ENCODE measurements at regions not wholly inside any gene's neighbourhood (a gene's known extent, or its start where the extent isn't known, plus 50 kb on each side); places are given as distances from the start of the nearest gene placed in this dataset.
"Not testable (repeated sequence)": the region's sequence is repeated elsewhere in the genome, so short reads cannot be mapped to it uniquely, and the experiment has no call there.

DNA sequence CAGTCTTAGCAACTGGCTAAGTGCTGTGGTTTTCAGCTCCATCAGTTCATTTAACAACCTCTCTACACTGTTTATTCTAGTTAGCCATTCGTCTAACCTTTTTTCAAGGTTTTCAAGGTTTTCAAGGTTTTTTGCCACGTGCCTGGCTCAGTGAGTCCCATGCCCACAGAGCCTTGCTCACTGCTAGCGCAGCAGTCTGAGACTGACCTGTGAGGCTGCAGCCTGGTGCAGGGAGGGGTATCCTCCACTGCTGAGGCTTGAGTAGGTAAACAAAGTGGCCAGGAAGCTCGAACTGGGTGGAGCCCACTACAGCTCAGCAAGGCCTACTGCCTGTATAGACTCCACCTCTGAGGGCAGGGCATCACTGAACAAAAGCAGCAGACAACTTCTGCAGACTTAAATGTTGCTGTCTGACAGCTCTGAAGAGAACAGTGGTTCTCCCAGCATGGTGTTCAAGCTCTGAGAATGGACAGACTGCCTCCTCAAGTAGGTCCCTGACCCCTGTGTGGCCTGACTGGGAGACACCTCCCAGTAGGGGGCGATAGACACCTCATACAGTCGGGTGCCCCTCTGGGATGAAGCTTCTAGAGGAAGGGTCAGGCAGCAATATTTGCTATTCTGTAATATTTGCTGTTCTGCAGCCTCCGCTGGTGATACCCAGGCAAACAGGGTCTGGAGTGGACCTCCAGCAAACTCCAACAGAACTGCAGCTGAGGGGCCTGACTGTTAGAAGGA is 424.7 kb upstream of the DDI1 start:
- POLR2A ChIA-PET (ENCODE audit: low non-redundant PET); H3K36me3 ChIP-seq (ENCODE audit: insufficient read depth, low read length, poor library complexity, severe bottlenecking); BruUV-seq (replicated peaks); CTCF ChIA-PET; H3K27me3 ChIP-seq (replicated peaks; ENCODE audit: insufficient read depth, low read depth, low read length, poor library complexity); H3K27ac ChIP-seq (ENCODE audit: low read depth, low read length, poor library complexity, severe bottlenecking); H3K9me3 ChIP-seq (ENCODE audit: low read depth, low read length, poor library complexity, severe bottlenecking); intact Hi-C loops (cut with micrococcal nuclease; ENCODE audit: unreplicated experiment); DNase-seq (ENCODE audit: low spot score); H3K4me3 ChIP-seq (ENCODE audit: low read depth, low read length, poor library complexity, severe bottlenecking); H3K4me1 ChIP-seq (ENCODE audit: insufficient read depth, low read length, poor library complexity, severe bottlenecking): not testable (repeated sequence)
- TF ChIP-seq, protein P1, sequence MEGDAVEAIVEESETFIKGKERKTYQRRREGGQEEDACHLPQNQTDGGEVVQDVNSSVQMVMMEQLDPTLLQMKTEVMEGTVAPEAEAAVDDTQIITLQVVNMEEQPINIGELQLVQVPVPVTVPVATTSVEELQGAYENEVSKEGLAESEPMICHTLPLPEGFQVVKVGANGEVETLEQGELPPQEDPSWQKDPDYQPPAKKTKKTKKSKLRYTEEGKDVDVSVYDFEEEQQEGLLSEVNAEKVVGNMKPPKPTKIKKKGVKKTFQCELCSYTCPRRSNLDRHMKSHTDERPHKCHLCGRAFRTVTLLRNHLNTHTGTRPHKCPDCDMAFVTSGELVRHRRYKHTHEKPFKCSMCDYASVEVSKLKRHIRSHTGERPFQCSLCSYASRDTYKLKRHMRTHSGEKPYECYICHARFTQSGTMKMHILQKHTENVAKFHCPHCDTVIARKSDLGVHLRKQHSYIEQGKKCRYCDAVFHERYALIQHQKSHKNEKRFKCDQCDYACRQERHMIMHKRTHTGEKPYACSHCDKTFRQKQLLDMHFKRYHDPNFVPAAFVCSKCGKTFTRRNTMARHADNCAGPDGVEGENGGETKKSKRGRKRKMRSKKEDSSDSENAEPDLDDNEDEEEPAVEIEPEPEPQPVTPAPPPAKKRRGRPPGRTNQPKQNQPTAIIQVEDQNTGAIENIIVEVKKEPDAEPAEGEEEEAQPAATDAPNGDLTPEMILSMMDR (conservative IDR thresholded peaks at IDR 0.05; ENCODE audit: low read depth, low read length): 0 out of 2 replicates have a peak, but pooled peaks have one; percentile 26

DNA sequence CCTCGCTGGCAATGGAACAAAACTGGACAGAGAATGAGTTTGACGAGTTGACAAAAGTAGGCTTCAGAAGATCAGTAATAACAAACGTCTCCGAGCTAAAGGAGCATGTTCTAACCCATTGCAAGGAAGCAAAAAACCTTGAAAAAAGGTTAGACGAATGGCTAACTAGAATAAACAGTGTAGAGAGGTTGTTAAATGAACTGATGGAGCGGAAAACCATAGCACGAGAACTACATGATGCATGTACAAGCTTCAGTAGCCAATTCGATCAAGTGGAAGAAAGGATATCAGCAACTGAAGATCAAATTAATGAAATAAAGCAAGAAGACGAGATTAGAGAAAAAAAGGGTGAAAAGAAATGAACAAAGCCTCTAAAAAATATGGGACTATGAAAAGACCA is 424.0 kb upstream of the DDI1 start:
- H3K4me1 ChIP-seq (ENCODE audit: insufficient read depth, low read length, poor library complexity, severe bottlenecking); H3K27me3 ChIP-seq (replicated peaks; ENCODE audit: insufficient read depth, low read depth, low read length, poor library complexity); POLR2A ChIA-PET (ENCODE audit: low non-redundant PET); DNase-seq (ENCODE audit: low spot score); H3K36me3 ChIP-seq (ENCODE audit: insufficient read depth, low read length, poor library complexity, severe bottlenecking); CTCF ChIA-PET; intact Hi-C loops (cut with micrococcal nuclease; ENCODE audit: unreplicated experiment); BruUV-seq (replicated peaks); H3K9me3 ChIP-seq (ENCODE audit: low read depth, low read length, poor library complexity, severe bottlenecking); H3K27ac ChIP-seq (ENCODE audit: low read depth, low read length, poor library complexity, severe bottlenecking); H3K4me3 ChIP-seq (ENCODE audit: low read depth, low read length, poor library complexity, severe bottlenecking): not testable (repeated sequence)

DNA sequence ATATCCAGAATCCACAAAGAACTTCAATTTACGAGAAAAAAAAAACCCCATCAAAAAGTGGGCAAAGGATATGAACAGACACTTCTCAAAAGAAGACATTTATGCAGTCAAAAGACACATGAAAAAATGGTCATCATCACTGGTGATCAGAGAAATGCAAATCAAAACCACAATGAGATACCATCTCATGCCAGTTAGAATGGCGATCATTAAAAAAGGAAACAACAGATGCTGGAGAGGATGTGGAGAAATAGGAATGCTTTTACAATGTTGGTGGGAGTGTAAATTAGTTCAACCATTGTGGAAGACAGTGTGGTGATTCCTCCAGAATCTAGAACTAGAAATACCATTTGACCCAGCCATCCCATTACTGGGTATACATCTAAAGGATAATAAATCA is 419.9 kb upstream of the DDI1 start:
- H3K9me3 ChIP-seq (ENCODE audit: low read depth, low read length, poor library complexity, severe bottlenecking); POLR2A ChIA-PET (ENCODE audit: low non-redundant PET); BruUV-seq (replicated peaks); H3K27ac ChIP-seq (ENCODE audit: low read depth, low read length, poor library complexity, severe bottlenecking); CTCF ChIA-PET; H3K4me3 ChIP-seq (ENCODE audit: low read depth, low read length, poor library complexity, severe bottlenecking); intact Hi-C loops (cut with micrococcal nuclease; ENCODE audit: unreplicated experiment); H3K36me3 ChIP-seq (ENCODE audit: insufficient read depth, low read length, poor library complexity, severe bottlenecking); H3K27me3 ChIP-seq (replicated peaks; ENCODE audit: insufficient read depth, low read depth, low read length, poor library complexity); H3K4me1 ChIP-seq (ENCODE audit: insufficient read depth, low read length, poor library complexity, severe bottlenecking); DNase-seq (ENCODE audit: low spot score): not testable (repeated sequence)

DNA sequence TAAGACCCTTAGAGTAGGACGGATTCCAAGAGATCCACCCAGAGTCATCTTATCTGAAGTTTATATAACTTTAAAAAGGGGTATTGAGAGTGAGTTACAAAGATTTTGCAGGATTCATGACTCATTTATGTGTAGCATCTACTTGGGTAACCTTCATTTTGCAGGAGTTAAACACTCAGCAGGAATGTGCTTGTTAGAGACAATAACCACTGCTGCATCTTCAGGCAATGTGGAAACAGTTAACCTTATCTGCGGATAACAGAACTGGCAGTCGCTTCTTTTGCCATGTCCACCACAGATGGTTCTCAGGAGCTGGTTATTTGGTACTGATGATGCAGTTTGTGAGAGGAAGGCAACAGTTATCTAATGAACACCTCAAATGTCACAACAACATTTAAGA is 417.9 kb upstream of the DDI1 start:
- Histone ChIP-seq H3K27ac (ENCODE audit: low read depth, low read length, poor library complexity, severe bottlenecking) (no peak overlapping the region), H3K9me3 (ENCODE audit: low read depth, low read length, poor library complexity, severe bottlenecking) (no peaks in the 10 kb centered on the region), H3K27me3 (replicated peaks; ENCODE audit: insufficient read depth, low read depth, low read length, poor library complexity) (no peaks in the 10 kb centered on the region), H3K4me1 (ENCODE audit: insufficient read depth, low read length, poor library complexity, severe bottlenecking) (no peaks in the 10 kb centered on the region), H3K36me3 (ENCODE audit: insufficient read depth, low read length, poor library complexity, severe bottlenecking) (no peaks in the 10 kb centered on the region), H3K4me3 (ENCODE audit: low read depth, low read length, poor library complexity, severe bottlenecking) (no peak overlapping the region)
- TF ChIP-seq, protein P1 (conservative IDR thresholded peaks at IDR 0.05; ENCODE audit: low read depth, low read length): no peak
- TF ChIP-seq EZH2 (IDR thresholded peaks at IDR 0.05; ENCODE audit: borderline replicate concordance, low read depth, low read length, poor library complexity, severe bottlenecking): no peak
- BruUV-seq (replicated peaks): no TSS peak
- intact Hi-C loops (cut with micrococcal nuclease; ENCODE audit: unreplicated experiment): no loop called here
- ChIA-PET CTCF (no interaction called here), POLR2A (ENCODE audit: low non-redundant PET) (no interaction called here)
- DNase-seq (ENCODE audit: low spot score): no peak

Measured in A673 (cell line).